RWPE1 (cell line): ENCODE measurements at regions not wholly inside any gene's neighbourhood (a gene's known extent, or its start where the extent isn't known, plus 50 kb on each side); places are given as distances from the start of the nearest gene placed in this dataset.

Experiments
- CTCF ChIA-PET: fragments of 350-600 bp; sonication (Branson Sonifier 250); formaldehyde crosslinking; extraction: SDS; loops from one replicate; lab custom pipeline; 2021; lab: Yijun Ruan, JAX
- POLR2A ChIA-PET: fragments of 400-600 bp; formaldehyde crosslinking; extraction: SDS; loops from one replicate; lab custom pipeline; 2020; ENCODE audit warnings: antibody characterized with exemption; ENCODE audit not compliant: low non-redundant PET; lab: Yijun Ruan, JAX
- DNase-seq: peaks from one replicate; pipeline ENCODE4 v3.0.0; 2012; ENCODE audit warnings: low spot score
- H3K27ac ChIP-seq: fragments of 450-650 bp; 2 replicates; pipeline ENCODE4 v1.5.1; 2017
- CTCF ChIP-seq: fragments of 450-650 bp; conservative IDR thresholded peaks from 2 replicates; pipeline ENCODE4 v1.5.1; 2017; ENCODE audit warnings: low read depth, mild to moderate bottlenecking

- no peak for TF ChIP-seq CTCF
- H3K27ac ChIP-seq = no peak overlapping the region
- DNase-seq = no peak
- POLR2A ChIA-PET = no interaction called here
- CTCF ChIA-PET = no interaction called here
These were observed 136.2 kb downstream of the SEC16B start for GRCh38 chr1:177833631-177834030.

- POLR2A ChIA-PET = no interaction called here
- no peak for DNase-seq
- TF ChIP-seq CTCF = no peak
- CTCF ChIA-PET = no interaction called here
- H3K27ac ChIP-seq = no peak overlapping the region
These were observed 139.2 kb downstream of the SEC16B start for GRCh38 chr1:177830531-177831135.

GRCh38 chr1:177825276-177825901, 144.5 kb downstream of the SEC16B start:
- H3K27ac ChIP-seq = no peak overlapping the region
- ChIA-PET POLR2A (no interaction called here), CTCF (interaction anchor here (0.7 kb wide), 1 partner anchor 13 kb away, joined by 3 read pairs; no protein-coding TSS in a partner anchor)
- no peak for TF ChIP-seq CTCF
- no peak for DNase-seq

GRCh38 chr1:177824508-177824982, 145.3 kb downstream of the SEC16B start:
- TF ChIP-seq CTCF = no peak
- no peak for DNase-seq
- ChIA-PET CTCF (interaction anchor here (0.7 kb wide), 1 partner anchor 13 kb away, joined by 3 read pairs; no protein-coding TSS in a partner anchor), POLR2A (no interaction called here)
- H3K27ac ChIP-seq = no peak overlapping the region

- no peak for DNase-seq
- POLR2A ChIA-PET = no interaction called here
- no peak overlapping the region for H3K27ac ChIP-seq
- CTCF ChIA-PET = no interaction called here
- no peak for TF ChIP-seq CTCF
These were observed 149.6 kb downstream of the SEC16B start for GRCh38 chr1:177820213-177820612.

GRCh38 chr1:177817937-177818875, 151.7 kb downstream of the SEC16B start:
- H3K27ac ChIP-seq = no peak overlapping the region
- TF ChIP-seq CTCF = no peak
- DNase-seq = no peak
- POLR2A ChIA-PET = no interaction called here
- CTCF ChIA-PET = no interaction called here
